ENCODE measurements at regions not wholly inside any gene's neighbourhood (a gene's known extent, or its start where the extent isn't known, plus 50 kb on each side); places are given as distances from the start of the nearest gene placed in this dataset.

- Histone ChIP-seq H3K4me3 (no peak overlapping the region), H3K27ac (no peak overlapping the region), H3K4me1 (peaks cover 13% of the 10 kb centered on the region), H3K9me3 (no peaks in the 10 kb centered on the region), H3K36me3 (replicated peaks in 1 of 2; ENCODE audit: insufficient read depth in 1 of 2, low read depth in 2 of 2) (no peaks in the 10 kb centered on the region), H3K27me3 (no peaks in the 10 kb centered on the region)
- ATAC-seq (no peak), DNase-seq (no peak)
- intact Hi-C loops (cut with DNase I) = no loop called here
- TF ChIP-seq, protein P1, sequence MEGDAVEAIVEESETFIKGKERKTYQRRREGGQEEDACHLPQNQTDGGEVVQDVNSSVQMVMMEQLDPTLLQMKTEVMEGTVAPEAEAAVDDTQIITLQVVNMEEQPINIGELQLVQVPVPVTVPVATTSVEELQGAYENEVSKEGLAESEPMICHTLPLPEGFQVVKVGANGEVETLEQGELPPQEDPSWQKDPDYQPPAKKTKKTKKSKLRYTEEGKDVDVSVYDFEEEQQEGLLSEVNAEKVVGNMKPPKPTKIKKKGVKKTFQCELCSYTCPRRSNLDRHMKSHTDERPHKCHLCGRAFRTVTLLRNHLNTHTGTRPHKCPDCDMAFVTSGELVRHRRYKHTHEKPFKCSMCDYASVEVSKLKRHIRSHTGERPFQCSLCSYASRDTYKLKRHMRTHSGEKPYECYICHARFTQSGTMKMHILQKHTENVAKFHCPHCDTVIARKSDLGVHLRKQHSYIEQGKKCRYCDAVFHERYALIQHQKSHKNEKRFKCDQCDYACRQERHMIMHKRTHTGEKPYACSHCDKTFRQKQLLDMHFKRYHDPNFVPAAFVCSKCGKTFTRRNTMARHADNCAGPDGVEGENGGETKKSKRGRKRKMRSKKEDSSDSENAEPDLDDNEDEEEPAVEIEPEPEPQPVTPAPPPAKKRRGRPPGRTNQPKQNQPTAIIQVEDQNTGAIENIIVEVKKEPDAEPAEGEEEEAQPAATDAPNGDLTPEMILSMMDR (IDR thresholded peaks at IDR 0.05) = no peak
- no peak for TF ChIP-seq POLR2A (IDR thresholded peaks at IDR 0.05)
- WGBS, 2 donors = 76 to 84% methylated on average over 3 of the region's 3 CpGs
These were observed 285.8 kb upstream of the SEMA6D start for GRCh38 chr15:47431501-47431900.

GRCh38 chr15:47432826-47433225 lies 284.5 kb upstream of the SEMA6D start:
- no peaks in the 10 kb centered on the region for H3K27me3 ChIP-seq
- TF ChIP-seq POLR2A (IDR thresholded peaks at IDR 0.05) = no peak
- TF ChIP-seq, protein P1 (IDR thresholded peaks at IDR 0.05) = no peak
- no peak overlapping the region for H3K4me3 ChIP-seq
- no peak overlapping the region for H3K27ac ChIP-seq
- H3K36me3 ChIP-seq (replicated peaks in 1 of 2; ENCODE audit: insufficient read depth in 1 of 2, low read depth in 2 of 2) = no peaks in the 10 kb centered on the region
- peaks cover 2% of the 10 kb centered on the region for H3K4me1 ChIP-seq
- DNase-seq = no peak
- ATAC-seq = no peak
- intact Hi-C loops (cut with DNase I) = no loop called here
- no peaks in the 10 kb centered on the region for H3K9me3 ChIP-seq

- Histone ChIP-seq H3K9me3 (no peaks in the 10 kb centered on the region), H3K4me3 (no peak overlapping the region), H3K27ac (no peak overlapping the region), H3K27me3 (no peaks in the 10 kb centered on the region), H3K36me3 (replicated peaks in 1 of 2; ENCODE audit: insufficient read depth in 1 of 2, low read depth in 2 of 2) (no peaks in the 10 kb centered on the region), H3K4me1 (no peaks in the 10 kb centered on the region)
- DNase-seq (no peak), ATAC-seq (no peak)
- 74 to 88% methylated on average over 2 of the region's 2 CpGs for WGBS, 2 donors
- TF ChIP-seq, protein P1 (IDR thresholded peaks at IDR 0.05) = no peak
- TF ChIP-seq POLR2A (IDR thresholded peaks at IDR 0.05) = no peak
- intact Hi-C loops (cut with DNase I) = no loop called here
These were observed 282.7 kb upstream of the SEMA6D start for GRCh38 chr15:47434596-47434995.

DNA sequence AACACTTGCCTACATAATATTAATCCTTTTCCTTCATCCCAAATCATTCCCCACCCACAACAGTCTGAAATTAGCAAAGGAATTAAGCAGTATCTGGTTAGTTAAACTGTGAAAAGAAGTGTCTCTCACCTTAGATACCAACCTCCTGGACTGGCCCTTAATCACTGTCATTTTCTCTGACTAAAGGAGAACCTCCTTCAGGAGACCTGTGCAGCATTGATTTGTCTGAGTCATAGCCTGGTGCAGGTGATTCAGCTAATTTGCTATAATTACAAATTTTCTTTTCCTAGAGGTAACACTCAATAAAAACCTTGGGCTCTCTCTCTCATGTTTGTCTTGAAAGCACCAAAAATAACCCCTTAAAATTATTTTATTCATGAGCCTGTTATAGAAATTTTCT lies 279.8 kb upstream of the SEMA6D start:
- no peak overlapping the region for H3K27ac ChIP-seq
- no peaks in the 10 kb centered on the region for H3K4me1 ChIP-seq
- no peaks in the 10 kb centered on the region for H3K36me3 ChIP-seq (replicated peaks in 1 of 2; ENCODE audit: insufficient read depth in 1 of 2, low read depth in 2 of 2)
- ATAC-seq = no peak
- DNase-seq = no peak
- H3K4me3 ChIP-seq = no peak overlapping the region
- TF ChIP-seq POLR2A (IDR thresholded peaks at IDR 0.05) = no peak
- TF ChIP-seq, protein P1 (IDR thresholded peaks at IDR 0.05) = no peak
- H3K9me3 ChIP-seq = no peaks in the 10 kb centered on the region
- H3K27me3 ChIP-seq = no peaks in the 10 kb centered on the region
- intact Hi-C loops (cut with DNase I) = no loop called here

DNA sequence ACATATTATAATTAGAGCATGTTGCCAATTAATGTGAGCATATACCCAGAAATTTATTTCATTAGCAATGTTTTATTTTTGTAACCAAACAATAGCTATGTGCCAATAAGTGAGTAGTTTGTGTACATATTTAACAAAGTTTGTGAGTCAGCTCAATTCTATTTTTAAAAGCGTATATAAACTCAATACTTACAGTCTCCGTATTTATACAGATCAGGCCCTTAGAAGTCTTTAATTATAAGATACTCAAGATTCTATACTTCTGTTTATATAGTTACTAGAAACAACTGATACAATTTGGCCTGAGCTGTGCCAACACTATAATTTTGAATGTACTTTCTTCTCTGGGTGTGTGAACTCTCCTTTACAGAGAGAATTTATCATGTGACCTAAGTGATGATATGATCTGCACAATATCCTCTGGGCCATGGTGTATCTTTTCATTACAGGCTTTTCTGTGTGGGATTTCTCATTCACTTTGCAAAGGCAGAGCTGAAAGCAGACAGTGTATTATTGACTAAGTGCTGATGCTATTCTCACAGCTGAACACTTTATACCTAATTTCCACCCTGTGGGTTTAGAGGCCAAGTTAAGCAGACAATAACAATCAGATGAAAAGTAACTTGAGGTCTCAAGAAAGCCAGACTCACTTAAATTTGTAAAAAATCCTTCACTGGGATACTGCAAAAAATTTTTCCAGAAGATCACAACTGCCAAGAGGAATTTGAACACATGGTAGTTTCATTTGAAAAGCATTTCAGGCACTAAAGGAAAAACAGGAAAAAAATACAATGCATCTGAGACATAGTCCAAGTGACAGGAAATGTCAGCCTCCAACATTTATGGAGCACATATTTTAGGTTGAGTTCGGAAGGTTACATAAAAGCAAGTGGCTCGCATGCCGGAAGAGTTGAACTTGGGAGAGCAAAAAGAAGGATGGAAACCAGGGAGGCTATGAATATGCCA lies 277.9 kb upstream of the SEMA6D start:
- no peak for TF ChIP-seq POLR2A (IDR thresholded peaks at IDR 0.05)
- TF ChIP-seq, protein P1 (IDR thresholded peaks at IDR 0.05) = no peak
- WGBS, 2 donors = 60 to 67% methylated on average over 5 of the region's 5 CpGs
- Histone ChIP-seq H3K4me1 (no peaks in the 10 kb centered on the region), H3K27ac (no peak overlapping the region), H3K27me3 (no peaks in the 10 kb centered on the region), H3K9me3 (no peaks in the 10 kb centered on the region), H3K4me3 (no peak overlapping the region), H3K36me3 (replicated peaks in 1 of 2; ENCODE audit: insufficient read depth in 1 of 2, low read depth in 2 of 2) (no peaks in the 10 kb centered on the region)
- DNase-seq = no peak
- no peak for ATAC-seq
- intact Hi-C loops (cut with DNase I) = no loop called here

Measured in body of pancreas (tissue), 4 donors.